Loucy (cell line): ENCODE measurements at regions not wholly inside any gene's neighbourhood (a gene's known extent, or its start where the extent isn't known, plus 50 kb on each side); places are given as distances from the start of the nearest gene placed in this dataset.

Experiments
- H2AFZ ChIP-seq: fragments of 200-600 bp; sonication (generic); 2 replicates; pipeline ENCODE4 v1.6.0; 2016; ENCODE audit warnings: antibody characterized with exemption, mild to moderate bottlenecking, low read length, moderate library complexity
- H3F3A ChIP-seq: fragments of 200-600 bp; 2 replicates; pipeline ENCODE4 v1.6.0; 2016; ENCODE audit warnings: antibody characterized with exemption, low read depth, mild to moderate bottlenecking
- H3K27me3 ChIP-seq: fragments of 200-600 bp; sonication (generic); 2 replicates; pipeline ENCODE4 v1.6.1; 2014; ENCODE audit warnings: low read length, mild to moderate bottlenecking; ENCODE audit not compliant: insufficient read depth, poor library complexity, severe bottlenecking
- H3K36me3 ChIP-seq: fragments of 200-600 bp; sonication (generic); 2 replicates; pipeline ENCODE4 v1.6.1; 2016; ENCODE audit warnings: low read length; ENCODE audit not compliant: insufficient read depth
- H3K4me1 ChIP-seq: fragments of 200-600 bp; sonication (generic); 2 replicates; pipeline ENCODE4 v1.5.1; 2014; ENCODE audit warnings: low read length, mild to moderate bottlenecking; ENCODE audit not compliant: insufficient read depth, poor library complexity, severe bottlenecking
- H3K4me2 ChIP-seq: fragments of 200-600 bp; sonication (generic); 2 replicates; pipeline ENCODE4 v1.6.0; 2014; ENCODE audit warnings: antibody characterized with exemption, low read length, low read depth, mild to moderate bottlenecking; ENCODE audit not compliant: poor library complexity, severe bottlenecking
- H3K4me3 ChIP-seq: fragments of 200-600 bp; sonication (generic); 2 replicates; pipeline ENCODE4 v1.5.1; 2014; ENCODE audit warnings: low read length, mild to moderate bottlenecking, mixed read lengths; ENCODE audit not compliant: poor library complexity, severe bottlenecking
- H3K79me2 ChIP-seq: fragments of 200-600 bp; sonication (generic); 2 replicates; pipeline ENCODE4 v1.6.1; 2014; ENCODE audit warnings: low read length; ENCODE audit not compliant: insufficient read depth
- H3K9ac ChIP-seq: fragments of 200-600 bp; sonication (generic); 2 replicates; pipeline ENCODE4 v1.6.0; 2014; ENCODE audit warnings: mild to moderate bottlenecking, low read depth, low read length, moderate library complexity; ENCODE audit not compliant: poor library complexity, severe bottlenecking
- H3K9me2 ChIP-seq: fragments of 200-600 bp; sonication (generic); replicated peaks from 2 replicates; pipeline ENCODE4 v1.6.1; 2016; ENCODE audit warnings: low read depth, low read length, mixed read lengths
- H3K9me3 ChIP-seq: fragments of 200-600 bp; sonication (generic); 2 replicates; pipeline ENCODE4 v1.6.1; 2014; ENCODE audit warnings: mild to moderate bottlenecking, antibody characterized with exemption, low read length, low read depth; ENCODE audit not compliant: insufficient read depth
- H4K20me1 ChIP-seq: fragments of 200-600 bp; sonication (generic); 2 replicates; pipeline ENCODE4 v1.6.0; 2014; ENCODE audit warnings: antibody characterized with exemption, low read length, mild to moderate bottlenecking; ENCODE audit not compliant: insufficient read depth, poor library complexity, severe bottlenecking
- EZH2phosphoT487 ChIP-seq: fragments of 200-600 bp; IDR thresholded peaks from 2 replicates; pipeline ENCODE4 v1.6.1; 2018; ENCODE audit warnings: antibody characterized with exemption, mild to moderate bottlenecking, moderate library complexity, borderline replicate concordance
- TF ChIP-seq, protein P1 (sequence below): fragments of 200-600 bp; sonication (generic); conservative IDR thresholded peaks from 2 replicates; pipeline ENCODE4 v1.5.1; 2014; ENCODE audit warnings: mild to moderate bottlenecking, antibody characterized with exemption, low read length

- Histone ChIP-seq H4K20me1 (no peaks in the 10 kb centered on the region), H3F3A (no peaks in the 10 kb centered on the region), H3K9me3 (no peaks in the 10 kb centered on the region), H2AFZ (no peak overlapping the region), H3K79me2 (no peaks in the 10 kb centered on the region), H3K9me2 (no peaks in the 10 kb centered on the region), H3K27me3 (no peaks in the 10 kb centered on the region), H3K4me3 (no peak overlapping the region), H3K4me2 (no peak overlapping the region), H3K36me3 (no peaks in the 10 kb centered on the region), H3K4me1 (no peaks in the 10 kb centered on the region), H3K9ac (no peak overlapping the region)
- TF ChIP-seq, protein P1, sequence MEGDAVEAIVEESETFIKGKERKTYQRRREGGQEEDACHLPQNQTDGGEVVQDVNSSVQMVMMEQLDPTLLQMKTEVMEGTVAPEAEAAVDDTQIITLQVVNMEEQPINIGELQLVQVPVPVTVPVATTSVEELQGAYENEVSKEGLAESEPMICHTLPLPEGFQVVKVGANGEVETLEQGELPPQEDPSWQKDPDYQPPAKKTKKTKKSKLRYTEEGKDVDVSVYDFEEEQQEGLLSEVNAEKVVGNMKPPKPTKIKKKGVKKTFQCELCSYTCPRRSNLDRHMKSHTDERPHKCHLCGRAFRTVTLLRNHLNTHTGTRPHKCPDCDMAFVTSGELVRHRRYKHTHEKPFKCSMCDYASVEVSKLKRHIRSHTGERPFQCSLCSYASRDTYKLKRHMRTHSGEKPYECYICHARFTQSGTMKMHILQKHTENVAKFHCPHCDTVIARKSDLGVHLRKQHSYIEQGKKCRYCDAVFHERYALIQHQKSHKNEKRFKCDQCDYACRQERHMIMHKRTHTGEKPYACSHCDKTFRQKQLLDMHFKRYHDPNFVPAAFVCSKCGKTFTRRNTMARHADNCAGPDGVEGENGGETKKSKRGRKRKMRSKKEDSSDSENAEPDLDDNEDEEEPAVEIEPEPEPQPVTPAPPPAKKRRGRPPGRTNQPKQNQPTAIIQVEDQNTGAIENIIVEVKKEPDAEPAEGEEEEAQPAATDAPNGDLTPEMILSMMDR = no peak
- TF ChIP-seq EZH2phosphoT487 = no peak
These were observed 567.5 kb upstream of the RIOK2 start for GRCh38 chr5:97750576-97750975.

GRCh38 chr5:97751540-97751939 lies 568.5 kb upstream of the RIOK2 start:
- H3K9me2 ChIP-seq = no peaks in the 10 kb centered on the region
- no peak overlapping the region for H3K9ac ChIP-seq
- no peaks in the 10 kb centered on the region for H3F3A ChIP-seq
- H3K4me1 ChIP-seq = no peaks in the 10 kb centered on the region
- no peaks in the 10 kb centered on the region for H3K9me3 ChIP-seq
- no peak for TF ChIP-seq EZH2phosphoT487
- TF ChIP-seq, protein P1 = no peak
- no peak overlapping the region for H3K4me2 ChIP-seq
- no peaks in the 10 kb centered on the region for H4K20me1 ChIP-seq
- no peaks in the 10 kb centered on the region for H3K79me2 ChIP-seq
- no peak overlapping the region for H2AFZ ChIP-seq
- H3K27me3 ChIP-seq = no peaks in the 10 kb centered on the region
- H3K4me3 ChIP-seq = no peak overlapping the region
- no peaks in the 10 kb centered on the region for H3K36me3 ChIP-seq

DNA sequence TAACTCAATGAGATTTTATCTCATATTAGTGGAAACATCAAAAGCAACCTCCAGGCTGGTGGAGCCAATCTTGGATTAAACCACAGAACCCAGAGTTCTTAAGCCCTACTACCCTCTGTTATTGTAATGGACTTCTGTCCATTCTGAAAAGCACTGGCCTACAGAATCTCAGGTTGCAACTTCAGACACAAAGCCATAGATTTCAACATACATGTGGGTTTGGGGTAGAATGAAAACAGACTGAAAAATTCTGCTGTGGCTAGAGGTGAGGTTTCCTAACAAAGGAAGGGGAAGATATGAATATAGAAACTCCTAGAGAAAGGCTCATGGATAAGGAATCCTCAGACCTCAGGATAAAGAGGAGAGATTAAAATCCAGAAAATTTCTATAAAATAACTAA lies 569.8 kb upstream of the RIOK2 start:
- Histone ChIP-seq H3K4me2 (no peak overlapping the region), H2AFZ (no peak overlapping the region), H3F3A (no peaks in the 10 kb centered on the region), H3K4me1 (no peaks in the 10 kb centered on the region), H3K9ac (no peak overlapping the region), H4K20me1 (no peaks in the 10 kb centered on the region), H3K79me2 (no peaks in the 10 kb centered on the region), H3K4me3 (no peak overlapping the region), H3K9me3 (no peaks in the 10 kb centered on the region), H3K36me3 (no peaks in the 10 kb centered on the region), H3K9me2 (no peaks in the 10 kb centered on the region), H3K27me3 (no peaks in the 10 kb centered on the region)
- TF ChIP-seq, protein P1 = no peak
- no peak for TF ChIP-seq EZH2phosphoT487
